H9 (cell line): ENCODE measurements at regions not wholly inside any gene's neighbourhood (a gene's known extent, or its start where the extent isn't known, plus 50 kb on each side); places are given as distances from the start of the nearest gene placed in this dataset.

Experiments used
- DNase-seq: peaks from one replicate; pipeline ENCODE4 v3.0.0-alpha.2; 2017
- H2AFZ ChIP-seq: one replicate; pipeline ENCODE4 v1.6.1; 2013; ENCODE audit warnings: mild to moderate bottlenecking, low read length, control low read depth, moderate library complexity
- H2AK5ac ChIP-seq: 2 replicates; pipeline ENCODE4 v1.6.1; 2013; ENCODE audit warnings: low read length, control low read depth, mixed read lengths; ENCODE audit not compliant: insufficient read length
- H2BK120ac ChIP-seq: one replicate; pipeline ENCODE4 v1.6.1; 2013; ENCODE audit warnings: low read depth, mild to moderate bottlenecking, low read length, control low read depth, inconsistent platforms; ENCODE audit not compliant: poor library complexity, severe bottlenecking
- H2BK12ac ChIP-seq: 2 replicates; pipeline ENCODE4 v1.6.1; 2013; ENCODE audit warnings: low read length, control low read depth, mixed read lengths, low read depth; ENCODE audit not compliant: insufficient read length
- H2BK15ac ChIP-seq: 2 replicates; pipeline ENCODE4 v1.6.1; 2013; ENCODE audit warnings: low read depth, low read length, control low read depth
- H2BK20ac ChIP-seq: one replicate; pipeline ENCODE4 v1.6.1; 2013; ENCODE audit warnings: low read depth, mild to moderate bottlenecking, low read length, control low read depth, inconsistent platforms; ENCODE audit not compliant: poor library complexity, severe bottlenecking
- H2BK5ac ChIP-seq: 2 replicates; pipeline ENCODE4 v1.6.1; 2013; ENCODE audit warnings: low read length, control low read depth, mixed read lengths; ENCODE audit not compliant: insufficient read length
- H3K14ac ChIP-seq: 2 replicates; pipeline ENCODE4 v1.6.1; 2013; ENCODE audit warnings: low read length, control low read depth; ENCODE audit not compliant: insufficient read depth
- H3K18ac ChIP-seq: 2 replicates; pipeline ENCODE4 v1.6.1; 2013; ENCODE audit warnings: low read depth, mild to moderate bottlenecking, mixed read lengths, low read length, control low read depth; ENCODE audit not compliant: insufficient read length
- H3K23ac ChIP-seq: 2 replicates; pipeline ENCODE4 v1.6.1; 2013; ENCODE audit warnings: low read length, control low read depth, mixed read lengths, low read depth; ENCODE audit not compliant: insufficient read length
- H3K23me2 ChIP-seq: 2 replicates; pipeline ENCODE4 v1.6.1; 2013; ENCODE audit warnings: low read depth, mild to moderate bottlenecking, mixed read lengths, low read length, control low read depth; ENCODE audit not compliant: insufficient read length, poor library complexity, severe bottlenecking
- H3K27ac ChIP-seq: 2 replicates; pipeline ENCODE4 v1.5.1; 2013; ENCODE audit warnings: low read length, control low read depth, mixed read lengths, low read depth; ENCODE audit not compliant: insufficient read length
- H3K27me3 ChIP-seq: 2 replicates; pipeline ENCODE4 v1.6.1; 2013; ENCODE audit warnings: low read length, control low read depth, inconsistent platforms; ENCODE audit not compliant: insufficient read depth
- H3K4ac ChIP-seq: 2 replicates; pipeline ENCODE4 v1.6.1; 2013; ENCODE audit warnings: low read depth, mild to moderate bottlenecking, control low read depth, inconsistent platforms, low read length, moderate library complexity
- H3K4me1 ChIP-seq: 2 replicates; pipeline ENCODE4 v1.6.1; 2013; ENCODE audit warnings: low read length, control low read depth, inconsistent platforms; ENCODE audit not compliant: insufficient read depth
- H3K4me2 ChIP-seq: 2 replicates; pipeline ENCODE4 v1.6.1; 2013; ENCODE audit warnings: low read length, control low read depth, mixed read lengths; ENCODE audit not compliant: insufficient read length, insufficient read depth
- H3K56ac ChIP-seq: 2 replicates; pipeline ENCODE4 v1.6.1; 2013; ENCODE audit warnings: low read depth, mild to moderate bottlenecking, mixed read lengths, low read length, control low read depth; ENCODE audit not compliant: insufficient read length
- H3K79me1 ChIP-seq: 2 replicates; pipeline ENCODE4 v1.6.1; 2013; ENCODE audit warnings: low read depth, mild to moderate bottlenecking, moderate library complexity, low read length, control low read depth, inconsistent platforms; ENCODE audit not compliant: insufficient read depth, poor library complexity, severe bottlenecking
- H3K79me2 ChIP-seq: 2 replicates; pipeline ENCODE4 v1.6.1; 2013; ENCODE audit warnings: low read length, control low read depth, inconsistent platforms; ENCODE audit not compliant: insufficient read depth
- H3K9ac ChIP-seq: 2 replicates; pipeline ENCODE4 v1.6.1; 2013; ENCODE audit warnings: low read length, control low read depth, mixed read lengths; ENCODE audit not compliant: insufficient read length; ENCODE audit errors: extremely low read depth
- H3K9me3 ChIP-seq: one replicate; pipeline ENCODE4 v1.6.1; 2013; ENCODE audit warnings: low read depth, low read length, inconsistent platforms; ENCODE audit not compliant: control insufficient read depth
- H3T11ph ChIP-seq: one replicate; pipeline ENCODE4 v1.6.1; 2013; ENCODE audit warnings: mild to moderate bottlenecking, low read length, control low read depth, inconsistent platforms
- H4K20me1 ChIP-seq: one replicate; pipeline ENCODE4 v1.6.1; 2013; ENCODE audit not compliant: control insufficient read depth, insufficient read length, insufficient read depth
- H4K5ac ChIP-seq: 2 replicates; pipeline ENCODE4 v1.6.1; 2013; ENCODE audit warnings: low read depth, mild to moderate bottlenecking, mixed read lengths, low read length, control low read depth; ENCODE audit not compliant: insufficient read length
- H4K8ac ChIP-seq: replicated peaks from 2 replicates; pipeline ENCODE4 v1.6.1; 2013; ENCODE audit warnings: low read length, control low read depth, mixed read lengths, low read depth; ENCODE audit not compliant: insufficient read length
- H4K91ac ChIP-seq: 2 replicates; pipeline ENCODE4 v1.6.1; 2013; ENCODE audit warnings: low read depth, mild to moderate bottlenecking, moderate library complexity, mixed read lengths, low read length, control low read depth; ENCODE audit not compliant: insufficient read length
- H3K27ac Mint-ChIP-seq, 3 experiments: 2 replicates in 2 of 3; 3 replicates in 1 of 3; pipeline ENCODE4 v1.8.0; 2020 to 2021; ENCODE audit warnings: mixed read lengths in 3 of 3, mild to moderate bottlenecking in 1 of 3, moderate library complexity in 1 of 3
- H3K27me3 Mint-ChIP-seq: 2 replicates; pipeline ENCODE4 v1.8.0; 2021; ENCODE audit warnings: low read depth, mild to moderate bottlenecking, moderate library complexity, mixed read lengths
- H3K36me3 Mint-ChIP-seq, 3 experiments: 2 replicates in 2 of 3; 3 replicates in 1 of 3; pipeline ENCODE4 v1.8.0; 2020 to 2021; ENCODE audit warnings: low read depth in 3 of 3, mixed read lengths in 3 of 3; ENCODE audit not compliant: insufficient read depth in 1 of 3
- H3K4me1 Mint-ChIP-seq, 2 experiments: 2 replicates each; pipeline ENCODE4 v1.8.0; 2020; ENCODE audit warnings: mixed read lengths in 2 of 2
- H3K4me3 Mint-ChIP-seq, 2 experiments: 2 replicates in 1 of 2; 3 replicates in 1 of 2; pipeline ENCODE4 v1.8.0; 2020 to 2021; ENCODE audit warnings: mild to moderate bottlenecking in 2 of 2, mixed read lengths in 2 of 2, moderate library complexity in 1 of 2
- H3K9me3 Mint-ChIP-seq, 2 experiments: 2 replicates in 1 of 2; 3 replicates in 1 of 2; pipeline ENCODE4 v1.8.0; 2020; ENCODE audit warnings: mild to moderate bottlenecking in 2 of 2, mixed read lengths in 2 of 2, moderate library complexity in 1 of 2
- WGBS: extraction: QIAGEN DNeasy Blood & Tissue Kit; methylation state at CpG from one replicate; pipeline ENCODE4 v1.1.7; 2013; ENCODE audit warnings: missing lambda C conversion rate, low lambda C conversion rate, mixed read lengths; ENCODE audit not compliant: insufficient read length; ENCODE audit errors: extremely low coverage; 5-methylcytosine and 5-hydroxymethylcytosine counted together
- TF ChIP-seq, protein P1 (sequence below): fragments of 200-600 bp; sonication (generic); conservative IDR thresholded peaks from 3 replicates; pipeline ENCODE4 v1.8.0; 2021; ENCODE audit warnings: antibody characterized with exemption, mild to moderate bottlenecking

DNA sequence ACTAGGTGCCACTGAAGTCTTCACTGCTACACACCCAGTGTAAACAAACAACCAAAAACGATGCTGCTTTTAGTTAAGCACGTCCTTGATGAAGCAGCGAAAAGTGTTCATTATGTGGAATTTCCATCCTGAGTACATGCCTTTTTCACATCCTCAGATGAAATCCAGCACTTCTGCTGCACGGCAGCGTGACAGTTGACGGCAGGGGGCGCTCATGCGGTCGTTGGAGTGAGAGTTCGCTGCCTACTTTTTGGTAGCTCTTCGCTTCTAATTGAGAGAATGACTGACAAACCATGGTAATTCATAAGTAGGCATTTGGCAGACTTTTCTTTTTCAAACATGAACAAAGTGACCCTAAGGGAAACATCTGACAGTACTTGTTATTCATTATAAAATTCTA is 1124.9 kb downstream of the EFNB2 start:
- Histone ChIP-seq H4K5ac (no peak overlapping the region), H2BK120ac (no peak overlapping the region), H4K8ac (no peak overlapping the region), H3T11ph (no peak overlapping the region), H2AK5ac (no peak overlapping the region), H3K79me1 (no peaks in the 10 kb centered on the region), H2BK5ac (no peak overlapping the region), H2AFZ (no peak overlapping the region), H3K18ac (no peak overlapping the region), H3K79me2 (no peaks in the 10 kb centered on the region), H3K4ac (no peak overlapping the region), H3K14ac (no peak overlapping the region), H3K4me2 (no peak overlapping the region), H4K91ac (no peak overlapping the region), H3K9ac (no peak overlapping the region), H4K20me1 (no peaks in the 10 kb centered on the region), H3K27ac (no peak overlapping the region), H3K23ac (no peak overlapping the region), H3K56ac (no peak overlapping the region), H3K9me3 (no peaks in the 10 kb centered on the region), H2BK15ac (no peak overlapping the region), H3K4me1 (no peaks in the 10 kb centered on the region), H3K23me2 (no peaks in the 10 kb centered on the region), H2BK12ac (no peak overlapping the region), H2BK20ac (no peak overlapping the region), H3K27me3 (no peaks in the 10 kb centered on the region)
- Mint-ChIP-seq H3K27ac (no peak overlapping the region), H3K36me3 (no peaks in the 10 kb centered on the region), H3K27me3 (no peaks in the 10 kb centered on the region), H3K4me3 (no peak overlapping the region), H3K9me3 (no peaks in the 10 kb centered on the region; a peak in 2 of 5 replicates), H3K4me1 (no peaks in the 10 kb centered on the region)
- TF ChIP-seq, protein P1, sequence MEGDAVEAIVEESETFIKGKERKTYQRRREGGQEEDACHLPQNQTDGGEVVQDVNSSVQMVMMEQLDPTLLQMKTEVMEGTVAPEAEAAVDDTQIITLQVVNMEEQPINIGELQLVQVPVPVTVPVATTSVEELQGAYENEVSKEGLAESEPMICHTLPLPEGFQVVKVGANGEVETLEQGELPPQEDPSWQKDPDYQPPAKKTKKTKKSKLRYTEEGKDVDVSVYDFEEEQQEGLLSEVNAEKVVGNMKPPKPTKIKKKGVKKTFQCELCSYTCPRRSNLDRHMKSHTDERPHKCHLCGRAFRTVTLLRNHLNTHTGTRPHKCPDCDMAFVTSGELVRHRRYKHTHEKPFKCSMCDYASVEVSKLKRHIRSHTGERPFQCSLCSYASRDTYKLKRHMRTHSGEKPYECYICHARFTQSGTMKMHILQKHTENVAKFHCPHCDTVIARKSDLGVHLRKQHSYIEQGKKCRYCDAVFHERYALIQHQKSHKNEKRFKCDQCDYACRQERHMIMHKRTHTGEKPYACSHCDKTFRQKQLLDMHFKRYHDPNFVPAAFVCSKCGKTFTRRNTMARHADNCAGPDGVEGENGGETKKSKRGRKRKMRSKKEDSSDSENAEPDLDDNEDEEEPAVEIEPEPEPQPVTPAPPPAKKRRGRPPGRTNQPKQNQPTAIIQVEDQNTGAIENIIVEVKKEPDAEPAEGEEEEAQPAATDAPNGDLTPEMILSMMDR = peak; percentile 91
- peak; percentile 71 for DNase-seq
- WGBS = no CpG with 5 or more reads among the region's 11 CpGs
